ENCODE measurements at regions not wholly inside any gene's neighbourhood (a gene's known extent, or its start where the extent isn't known, plus 50 kb on each side); places are given as distances from the start of the nearest gene placed in this dataset.

DNA sequence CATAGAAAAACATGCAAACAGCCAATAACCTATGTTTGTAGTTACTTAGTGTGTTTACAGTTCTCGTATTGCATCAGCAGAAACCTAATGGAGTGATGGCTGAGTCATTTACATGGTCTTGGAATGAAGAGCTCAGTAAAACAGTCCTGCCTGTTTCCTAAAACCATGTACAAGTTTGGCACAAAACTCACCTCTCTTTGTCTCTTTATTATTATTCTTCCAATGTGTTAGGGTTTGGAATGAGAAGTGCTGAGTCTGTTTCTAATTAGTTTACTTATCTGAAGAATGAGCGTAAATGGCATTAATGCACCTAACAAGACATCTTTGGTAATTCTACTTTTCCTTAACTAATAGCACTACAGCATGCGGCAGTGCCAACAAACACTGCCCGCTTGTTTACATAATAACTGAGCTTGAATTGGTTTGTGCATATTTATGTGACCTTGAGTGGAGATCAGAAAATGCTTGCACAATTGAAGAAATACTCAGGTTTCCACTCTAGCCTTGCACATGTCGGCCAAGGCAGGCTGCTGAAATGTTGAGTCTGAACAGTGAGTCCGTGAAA, 385.4 kb upstream of the SEMA6D start:
- Mint-ChIP-seq H3K27me3 (ENCODE audit: low read depth) (no peaks in the 10 kb centered on the region), H3K4me3 (no peak overlapping the region), H3K36me3 (ENCODE audit: low read depth) (no peaks in the 10 kb centered on the region), H3K4me1 (no peaks in the 10 kb centered on the region), H3K27ac (ENCODE audit: unreplicated experiment) (no peak overlapping the region), H3K9me3 (peaks cover 3% of the 10 kb centered on the region)
- no peak for DNase-seq (ENCODE audit: low read depth, low spot score)
- TF ChIP-seq CTCF (conservative IDR thresholded peaks at IDR 0.05): no peak

DNA sequence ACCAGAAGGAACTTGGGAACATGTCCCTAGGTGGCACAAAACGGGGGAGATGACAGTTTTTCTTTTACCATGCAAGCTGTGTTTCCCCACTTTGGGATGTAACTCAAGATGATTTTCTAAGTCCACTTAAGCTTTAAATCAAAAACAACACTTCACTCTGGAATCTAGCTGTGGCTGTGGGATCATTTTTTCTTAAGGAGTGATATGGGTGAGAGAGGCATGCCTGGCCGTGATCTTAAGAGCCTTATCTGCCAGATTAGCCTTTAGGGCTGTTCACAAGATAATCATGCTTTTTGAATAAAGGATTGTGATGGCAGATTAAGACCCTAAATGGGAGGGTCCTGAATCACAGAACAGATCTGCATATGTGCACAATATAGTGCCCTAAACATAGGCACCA, 384.8 kb upstream of the SEMA6D start:
- Mint-ChIP-seq H3K9me3 (peaks cover 3% of the 10 kb centered on the region), H3K36me3 (ENCODE audit: low read depth) (no peaks in the 10 kb centered on the region), H3K4me3 (no peak overlapping the region), H3K27me3 (ENCODE audit: low read depth) (no peaks in the 10 kb centered on the region), H3K27ac (ENCODE audit: unreplicated experiment) (no peak overlapping the region), H3K4me1 (no peaks in the 10 kb centered on the region)
- TF ChIP-seq CTCF (conservative IDR thresholded peaks at IDR 0.05): no peak
- no peak for DNase-seq (ENCODE audit: low read depth, low spot score)

DNA sequence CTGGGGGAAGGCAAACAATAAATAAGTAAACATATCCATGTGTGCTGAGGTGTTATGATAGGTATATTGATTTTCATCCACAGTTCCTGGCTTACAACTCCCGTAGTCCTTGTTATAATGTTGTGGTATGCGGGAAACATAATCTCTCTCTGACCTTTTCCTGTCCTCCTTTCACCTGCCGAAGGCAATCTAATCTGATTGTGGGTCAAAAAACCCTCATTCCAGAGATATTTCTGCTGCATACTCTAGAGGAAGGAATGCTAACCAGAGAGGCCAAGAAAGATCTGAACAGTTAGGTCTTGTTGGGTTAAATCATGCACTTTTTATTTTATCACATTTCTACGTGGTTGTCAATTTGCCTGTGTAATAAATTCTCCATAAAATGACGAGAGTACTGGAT, 383.6 kb upstream of the SEMA6D start:
- no peak overlapping the region for H3K27ac Mint-ChIP-seq (ENCODE audit: unreplicated experiment)
- no peak for DNase-seq (ENCODE audit: low read depth, low spot score)
- peaks cover 3% of the 10 kb centered on the region for H3K9me3 Mint-ChIP-seq
- no peaks in the 10 kb centered on the region for H3K4me1 Mint-ChIP-seq
- no peak overlapping the region for H3K4me3 Mint-ChIP-seq
- no peak for TF ChIP-seq CTCF (conservative IDR thresholded peaks at IDR 0.05)
- H3K27me3 Mint-ChIP-seq (ENCODE audit: low read depth): no peaks in the 10 kb centered on the region
- no peaks in the 10 kb centered on the region for H3K36me3 Mint-ChIP-seq (ENCODE audit: low read depth)

- H3K36me3 Mint-ChIP-seq (ENCODE audit: low read depth): no peaks in the 10 kb centered on the region
- H3K4me3 Mint-ChIP-seq: no peak overlapping the region
- H3K27me3 Mint-ChIP-seq (ENCODE audit: low read depth): no peaks in the 10 kb centered on the region
- H3K9me3 Mint-ChIP-seq: peaks cover 3% of the 10 kb centered on the region
- DNase-seq (ENCODE audit: low read depth, low spot score): no peak
- H3K4me1 Mint-ChIP-seq: no peaks in the 10 kb centered on the region
- no peak overlapping the region for H3K27ac Mint-ChIP-seq (ENCODE audit: unreplicated experiment)
- no peak for TF ChIP-seq CTCF (conservative IDR thresholded peaks at IDR 0.05)
Observed at GRCh38 chr15:47334805-47335535, 382.3 kb upstream of the SEMA6D start.

DNA sequence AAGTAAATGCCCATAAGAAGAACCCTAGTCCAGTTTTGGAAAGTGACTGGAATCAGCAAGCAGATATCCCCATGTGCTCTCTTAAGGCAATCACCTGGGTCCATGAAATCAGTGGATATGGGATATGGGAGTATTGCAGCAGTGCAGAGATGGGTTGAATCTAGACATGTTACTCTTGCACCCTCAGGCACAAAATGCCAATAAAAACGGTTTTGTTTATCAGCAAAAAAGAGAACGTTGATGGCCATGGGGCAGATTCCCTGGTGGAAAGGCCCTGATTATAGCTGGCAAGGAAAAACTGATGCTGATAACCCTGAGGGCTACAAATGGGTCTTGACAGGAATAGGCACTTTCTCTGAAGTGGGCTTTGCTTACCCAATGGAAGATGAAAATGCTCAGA, 380.2 kb upstream of the SEMA6D start:
- no peaks in the 10 kb centered on the region for H3K4me1 Mint-ChIP-seq
- no peak for DNase-seq (ENCODE audit: low read depth, low spot score)
- H3K36me3 Mint-ChIP-seq (ENCODE audit: low read depth): no peaks in the 10 kb centered on the region
- no peak overlapping the region for H3K27ac Mint-ChIP-seq (ENCODE audit: unreplicated experiment)
- H3K4me3 Mint-ChIP-seq: no peak overlapping the region
- TF ChIP-seq CTCF (conservative IDR thresholded peaks at IDR 0.05): no peak
- H3K27me3 Mint-ChIP-seq (ENCODE audit: low read depth): no peaks in the 10 kb centered on the region
- peaks cover 3% of the 10 kb centered on the region for H3K9me3 Mint-ChIP-seq
